CD4-positive, alpha-beta T cell treated with Interleukin-17A for 4 hours (primary cell): ENCODE measurements at regions not wholly inside any gene's neighbourhood (a gene's known extent, or its start where the extent isn't known, plus 50 kb on each side); places are given as distances from the start of the nearest gene placed in this dataset.
A peak's percentile ranks its signal among the peaks of the same experiment; 100 is the strongest.

Experiments
- DNase-seq: peaks from one replicate; pipeline ENCODE4 v3.0.0-alpha.2; 2020; ENCODE audit warnings: mixed read lengths

DNA sequence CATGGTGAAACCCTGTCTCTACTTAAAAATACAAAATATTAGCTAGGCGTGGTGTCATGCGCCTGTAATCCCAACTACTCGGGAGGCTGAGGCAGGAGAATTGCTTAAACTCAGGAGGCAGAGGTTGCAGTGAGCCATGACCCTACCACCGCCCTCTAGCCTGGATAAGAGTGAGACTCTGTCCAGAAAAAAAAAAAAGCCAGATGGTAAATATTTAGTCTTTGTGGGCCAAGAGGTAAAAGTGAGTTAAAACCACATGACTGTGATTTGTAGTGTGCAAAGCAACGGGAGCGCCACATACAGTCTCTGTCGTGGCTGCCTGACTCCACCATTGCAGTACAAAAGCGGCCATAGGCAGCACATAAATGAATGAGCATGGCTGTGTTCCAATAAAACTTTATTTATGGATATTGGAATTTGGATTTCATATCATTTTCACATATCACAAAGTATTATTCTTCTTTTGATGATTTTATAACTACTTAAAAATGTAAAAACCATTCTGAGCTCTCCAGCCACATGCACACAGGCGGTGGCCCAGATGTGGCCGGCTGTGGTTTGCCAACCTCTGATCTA is 51.8 kb upstream of the CASZ1 start:
- no peak for DNase-seq

DNA sequence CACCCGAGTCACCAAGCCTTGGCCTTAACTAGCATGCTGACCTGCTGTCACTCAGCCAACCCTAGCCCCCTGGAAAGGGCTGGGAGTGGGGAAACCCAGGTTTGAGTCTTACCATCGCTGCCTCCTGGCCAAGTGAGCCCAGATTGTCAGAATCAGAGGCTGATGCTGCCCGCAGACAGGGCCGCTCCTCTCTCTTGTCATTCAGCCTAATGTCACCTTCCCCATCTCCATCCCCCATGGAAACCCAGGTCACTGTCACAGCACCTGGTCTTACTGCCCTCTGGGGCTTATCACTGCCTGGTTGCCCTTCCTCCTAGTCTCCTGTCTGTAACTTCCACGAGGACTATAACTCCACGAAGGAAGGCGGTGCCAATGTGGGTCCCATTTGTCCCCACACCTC is 53.6 kb upstream of the CASZ1 start:
- DNase-seq: no peak

DNA sequence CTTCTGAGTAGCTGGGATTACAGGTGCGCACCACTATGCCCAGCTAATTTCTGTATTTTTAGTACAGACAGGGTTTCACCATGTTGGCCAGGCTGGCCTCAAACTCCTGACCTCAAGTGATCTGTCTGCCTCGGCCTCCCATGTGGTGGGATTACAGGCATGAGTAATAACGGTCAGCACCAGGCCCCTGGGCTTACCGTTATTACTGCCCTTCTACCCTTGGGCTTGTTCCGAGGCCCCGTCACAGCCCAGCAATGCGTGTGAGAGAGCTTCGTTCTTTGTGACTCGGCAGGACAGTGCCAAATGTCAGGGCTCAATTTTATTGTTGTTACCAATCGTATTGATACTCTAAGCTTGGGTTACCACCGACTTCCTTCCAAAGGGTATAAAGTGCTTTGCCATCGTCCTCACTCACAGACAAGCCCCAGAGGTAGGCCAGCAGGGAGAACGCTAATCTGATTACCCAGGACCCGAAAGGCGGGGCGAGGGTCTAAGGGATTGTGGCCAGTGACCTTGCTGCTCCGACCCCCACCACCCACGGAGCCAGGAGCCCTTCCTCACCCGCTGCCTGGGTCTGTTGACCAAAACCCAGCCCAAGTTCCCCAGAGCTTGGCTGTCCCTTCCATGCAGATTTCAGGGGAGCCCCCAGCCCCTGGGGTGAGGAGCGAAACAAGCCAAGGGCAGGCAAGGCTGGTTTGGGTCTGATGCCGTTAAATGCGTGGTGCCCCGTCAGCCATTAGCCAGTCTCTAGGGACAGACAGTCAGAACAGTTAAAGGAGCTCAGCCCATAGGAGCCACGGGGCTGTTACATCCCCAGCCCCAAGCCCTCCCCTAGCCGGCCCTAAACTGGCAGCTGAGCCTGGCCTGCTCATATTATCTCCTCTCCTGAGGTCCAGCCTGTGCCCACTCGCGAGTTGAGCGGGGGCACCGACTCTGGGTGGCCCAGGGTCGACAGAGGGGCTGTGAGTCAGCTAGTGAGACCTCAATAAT is 54.9 kb upstream of the CASZ1 start:
- DNase-seq: no peak

DNA sequence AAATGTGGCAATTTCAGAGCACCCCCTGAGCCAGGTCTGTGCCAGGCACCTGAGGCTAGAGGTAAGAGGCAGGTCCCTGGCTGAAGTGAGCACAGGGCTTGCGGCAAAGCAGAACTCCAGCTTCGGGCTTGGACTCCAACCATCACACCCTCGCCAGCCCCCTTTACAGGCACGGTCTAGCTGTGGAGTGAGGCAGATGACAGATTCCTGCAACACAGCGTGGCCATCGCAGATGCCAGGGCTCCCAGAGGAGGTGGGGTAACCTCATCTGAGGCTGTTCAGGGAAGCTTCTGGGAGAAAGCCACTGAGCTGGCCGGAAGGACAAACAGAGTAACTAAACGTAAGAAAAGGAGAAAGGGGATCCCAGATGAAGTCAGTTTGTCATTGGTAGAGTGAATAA is 55.6 kb upstream of the CASZ1 start:
- no peak for DNase-seq

DNA sequence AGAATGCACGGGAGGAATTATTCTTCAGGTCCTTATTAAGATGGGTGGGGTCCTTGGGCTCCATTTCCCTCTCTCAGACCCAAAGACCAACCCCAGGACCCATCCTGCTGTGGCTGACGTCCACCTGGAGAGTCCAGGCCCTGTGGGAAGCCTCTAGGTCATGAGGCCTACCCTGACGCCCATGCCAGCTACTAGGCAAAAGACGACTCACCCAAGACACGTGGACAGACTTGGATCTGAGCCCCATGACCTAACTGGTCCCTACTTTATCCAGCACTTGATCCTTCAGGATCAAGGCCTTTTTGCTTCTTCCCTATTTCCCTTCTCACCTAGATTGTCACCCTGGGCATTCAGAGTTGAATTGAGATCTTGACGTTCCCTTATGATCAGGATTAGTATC is 56.0 kb upstream of the CASZ1 start:
- DNase-seq: no peak

DNA sequence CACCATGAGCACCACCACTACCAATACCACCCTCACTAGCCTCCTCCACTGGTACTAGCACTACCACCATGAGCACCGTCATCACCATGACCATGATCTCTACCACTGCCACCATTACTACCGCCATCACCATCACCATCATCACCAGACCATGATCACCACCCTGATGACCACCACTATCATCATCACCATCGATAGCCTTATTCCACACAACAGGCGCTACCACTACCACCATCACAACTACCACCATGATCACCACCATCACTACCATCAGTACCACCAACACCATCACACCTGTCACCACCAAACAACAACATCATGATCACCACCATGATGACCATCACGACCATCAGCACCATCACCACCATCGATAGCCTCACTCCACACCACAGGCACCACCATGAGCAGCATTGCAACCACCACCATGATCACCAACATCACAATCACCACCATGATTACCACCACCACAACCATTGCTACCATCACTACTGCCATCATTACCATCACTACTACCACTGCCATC is 56.6 kb upstream of the CASZ1 start:
- no peak for DNase-seq

DNA sequence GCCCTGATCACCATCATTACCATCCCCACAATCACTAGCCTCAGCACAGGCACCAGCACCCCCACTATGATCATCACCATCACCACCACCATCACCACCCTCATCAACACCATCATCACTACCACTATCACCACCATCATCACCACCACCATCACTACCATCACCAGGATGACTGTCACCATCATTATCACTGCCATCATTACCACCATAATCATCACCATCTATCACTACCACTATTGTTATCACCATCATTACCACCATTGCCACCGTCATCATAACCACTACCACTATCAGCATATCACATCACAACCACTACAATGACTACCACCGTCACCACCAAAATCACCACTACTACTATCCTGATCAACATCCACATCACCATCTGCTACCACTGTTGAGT is 57.3 kb upstream of the CASZ1 start:
- DNase-seq: no peak

DNA sequence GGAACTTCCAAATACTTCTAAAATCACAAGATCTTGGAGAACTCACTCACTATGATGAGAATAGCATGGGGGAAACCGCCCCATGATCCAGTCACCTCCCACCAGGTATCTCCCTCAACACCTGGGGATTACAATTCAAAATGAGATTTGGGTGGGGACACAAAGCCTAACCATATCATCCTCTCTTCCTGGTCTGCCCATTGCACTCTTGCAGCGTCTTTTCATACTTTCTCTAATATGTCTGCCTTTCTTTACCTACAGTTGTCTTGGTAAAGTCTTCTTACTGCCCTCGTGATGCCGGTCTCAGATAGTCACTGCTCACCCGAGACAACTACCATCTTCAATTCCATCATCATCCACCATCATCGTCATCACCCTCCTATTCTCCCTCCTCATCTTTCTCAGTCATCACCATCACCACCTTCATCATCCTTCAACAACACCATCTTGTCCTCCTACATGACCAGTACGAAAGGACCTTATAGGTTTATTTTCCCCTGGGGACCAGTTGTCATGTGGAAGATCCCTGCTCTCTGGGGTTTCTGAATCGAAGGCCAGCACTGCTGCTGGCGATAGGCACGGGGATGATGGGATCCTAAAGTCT is 58.5 kb upstream of the CASZ1 start:
- DNase-seq: no peak

DNA sequence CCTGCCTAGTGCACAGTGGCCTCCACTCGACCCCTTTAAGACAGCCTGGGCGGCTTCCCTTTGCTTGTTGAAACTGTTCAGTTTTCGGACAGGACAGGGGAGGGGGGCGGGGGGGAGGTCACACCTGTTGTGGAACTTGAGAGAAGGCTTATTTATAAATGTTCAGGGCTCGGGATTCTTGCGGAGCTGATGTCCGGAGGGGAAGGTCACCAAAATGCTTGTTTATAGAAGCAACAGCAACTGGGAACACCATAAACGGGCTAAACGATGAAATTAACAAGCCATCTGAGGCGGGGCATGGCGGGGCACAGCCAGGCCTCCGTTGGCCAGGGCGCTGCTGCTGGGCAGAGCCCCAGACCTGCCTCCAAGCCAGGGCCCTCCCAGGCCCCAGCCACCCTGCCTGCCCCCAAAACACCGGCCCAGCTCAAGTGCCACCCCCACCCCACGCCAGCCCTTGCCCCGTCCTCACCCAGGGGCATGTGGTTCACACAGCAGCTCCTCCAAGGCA is 59.8 kb upstream of the CASZ1 start:
- no peak for DNase-seq

DNA sequence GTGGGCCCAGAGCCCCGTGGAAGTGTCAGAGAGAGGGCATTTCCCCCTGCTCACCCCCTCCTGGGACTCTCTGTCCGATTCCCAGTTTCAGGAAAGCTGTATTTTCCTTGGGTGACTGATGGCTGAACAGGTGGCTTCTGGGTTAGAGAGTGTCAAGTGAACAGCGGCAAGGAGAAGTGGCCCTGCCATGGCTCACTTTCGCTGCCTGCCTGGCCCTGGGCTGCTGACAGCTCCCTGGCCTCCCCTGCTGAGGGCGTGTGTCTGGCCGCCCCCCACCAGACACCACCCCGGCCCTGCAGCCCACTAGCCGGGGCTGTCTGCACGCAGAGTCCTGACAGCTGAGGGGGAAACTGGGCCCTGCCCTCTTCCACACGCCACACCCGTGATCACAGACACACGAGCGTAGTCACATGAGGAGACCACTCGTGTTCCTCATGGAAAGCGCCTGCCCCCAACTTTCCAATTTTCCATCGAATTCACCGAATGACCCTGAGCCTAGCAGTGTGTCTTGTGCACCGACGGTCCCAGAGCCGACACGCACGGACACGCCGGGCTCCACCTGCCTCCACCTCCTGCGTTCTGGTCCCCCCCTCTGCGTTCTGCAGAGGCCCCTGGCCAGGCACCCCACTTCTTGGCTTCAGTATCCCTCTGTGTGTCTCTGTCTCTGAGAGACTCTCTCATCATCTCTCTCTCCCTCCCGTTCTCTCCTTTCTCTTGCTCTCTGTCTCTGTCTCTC is 60.6 kb upstream of the CASZ1 start:
- no peak for DNase-seq

DNA sequence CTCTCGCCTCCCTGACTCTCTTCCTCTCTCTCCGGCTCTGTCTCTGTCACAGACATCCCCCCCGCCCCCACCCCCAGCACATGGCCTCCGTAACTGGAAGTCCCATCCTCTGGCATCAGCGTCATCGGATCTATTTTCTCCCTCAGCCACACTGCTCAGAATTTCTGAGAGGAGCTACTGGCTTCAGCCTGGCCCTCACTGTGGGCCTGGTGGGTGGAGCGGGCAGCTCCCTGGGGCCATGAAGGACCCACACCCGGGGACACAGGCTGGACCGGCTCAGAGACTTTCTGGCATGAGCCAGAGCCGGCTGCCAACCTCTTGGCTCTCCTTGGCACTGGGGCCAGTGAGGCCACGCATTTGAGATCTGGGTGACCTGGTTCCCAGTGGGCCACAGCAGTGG is 61.2 kb upstream of the CASZ1 start:
- no peak for DNase-seq

DNA sequence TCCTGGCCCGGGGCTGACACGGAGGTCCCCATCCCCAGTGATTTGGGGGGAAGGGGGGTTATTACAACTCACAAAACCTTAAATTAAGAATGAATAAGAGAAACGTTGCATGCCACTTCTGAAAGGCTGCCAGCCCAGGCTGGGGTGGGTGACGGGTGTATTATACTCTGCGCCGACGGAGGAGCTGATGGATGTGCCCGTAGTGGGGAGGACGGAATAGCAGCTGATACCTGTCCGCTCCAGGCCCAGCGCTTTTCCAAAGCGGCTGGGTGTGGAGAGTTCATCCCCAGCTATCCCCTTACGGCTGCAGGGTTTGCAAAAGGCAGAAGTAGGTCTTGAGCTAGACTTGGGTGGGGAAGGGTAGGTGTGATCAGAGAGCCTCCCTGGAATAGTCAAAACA is 63.8 kb upstream of the CASZ1 start:
- no peak for DNase-seq

DNA sequence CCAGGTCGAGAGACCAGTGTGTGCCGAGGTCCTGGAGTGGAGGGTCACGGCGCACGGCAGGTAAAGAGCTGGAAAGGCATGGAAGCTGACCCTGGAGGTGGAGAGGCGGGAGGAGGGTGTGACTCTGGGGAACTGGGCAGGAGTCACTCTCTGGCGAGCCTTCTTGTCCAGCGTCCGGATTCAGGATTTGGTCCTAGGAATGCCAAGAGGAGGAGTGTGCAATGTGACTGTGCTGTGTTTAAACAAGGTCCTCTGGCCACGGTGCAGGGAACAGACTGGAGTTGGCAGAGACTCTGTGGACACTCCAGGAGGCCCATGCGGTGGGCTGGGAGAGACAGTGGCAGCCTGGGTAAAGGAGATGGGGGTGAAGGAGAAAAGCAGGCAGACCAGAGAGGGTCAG is 64.2 kb upstream of the CASZ1 start:
- DNase-seq: no peak

DNA sequence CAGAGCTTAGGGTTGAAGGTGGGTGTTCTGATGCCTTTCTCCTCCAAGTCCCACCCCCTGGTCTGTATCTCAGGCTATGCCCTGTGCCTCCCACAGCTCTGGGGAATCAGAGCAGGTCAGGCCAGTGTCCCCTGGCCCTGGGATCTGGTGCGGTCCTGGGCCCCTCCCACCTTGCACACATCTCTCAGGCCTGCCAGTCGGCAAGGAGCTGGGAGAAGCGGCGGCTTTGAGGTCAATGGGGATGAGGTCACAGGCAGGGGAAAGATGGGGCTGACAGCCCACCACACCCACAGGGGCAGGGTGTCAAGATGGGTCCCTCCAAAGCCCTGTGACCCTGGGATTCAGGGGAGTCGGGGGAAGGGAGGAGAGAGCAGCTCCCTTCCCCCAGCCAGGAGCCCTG is 65.4 kb upstream of the CASZ1 start:
- no peak for DNase-seq

DNA sequence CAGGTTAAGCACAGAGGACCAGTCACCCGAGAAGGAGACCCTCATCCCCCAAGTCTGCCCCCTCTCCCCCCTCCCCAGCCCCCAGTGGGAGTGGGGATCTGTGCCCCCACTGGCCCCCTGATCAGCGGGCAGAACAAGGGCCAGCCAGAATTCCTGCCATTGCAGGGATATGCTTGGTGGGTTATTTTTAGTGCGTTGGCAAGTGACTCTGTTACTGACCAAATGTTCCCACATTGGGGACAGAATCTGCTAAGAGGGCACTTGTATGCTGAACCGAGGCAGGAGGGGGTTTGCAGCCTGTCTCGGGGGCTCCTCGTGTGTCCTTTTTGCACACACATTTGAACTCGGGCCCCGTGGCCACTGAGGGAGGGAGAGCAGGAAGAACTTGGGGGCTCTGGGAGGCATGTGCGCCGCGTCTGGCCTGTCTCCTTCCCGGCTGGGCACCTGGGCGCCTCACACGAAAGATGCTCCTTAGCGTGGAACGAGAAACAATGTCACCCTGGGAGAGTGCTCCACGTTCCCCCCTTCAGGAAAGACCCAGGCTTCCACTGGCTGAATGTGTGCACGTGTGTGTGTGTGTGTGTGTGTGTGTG is 66.4 kb upstream of the CASZ1 start:
- no peak for DNase-seq

DNA sequence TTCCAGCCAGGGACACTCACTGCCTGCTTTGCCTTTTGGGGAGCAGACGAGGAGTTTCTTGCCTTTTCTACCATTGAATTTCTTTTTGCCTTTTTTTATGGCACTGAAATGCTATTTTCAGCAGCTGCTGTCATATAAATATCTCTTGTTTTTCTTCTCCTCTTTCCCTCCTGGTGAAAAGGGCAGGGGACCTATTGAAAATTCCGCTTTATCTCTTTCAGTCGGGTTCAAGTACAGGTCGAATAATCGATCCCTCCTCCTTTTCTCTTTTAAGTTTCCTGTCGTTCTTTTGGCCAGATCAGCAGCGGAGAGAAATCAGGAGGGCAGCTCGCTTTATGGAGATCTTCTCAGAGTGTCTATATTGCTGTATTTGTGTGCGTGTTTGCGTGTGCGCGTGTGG is 67.4 kb upstream of the CASZ1 start:
- no peak for DNase-seq

DNA sequence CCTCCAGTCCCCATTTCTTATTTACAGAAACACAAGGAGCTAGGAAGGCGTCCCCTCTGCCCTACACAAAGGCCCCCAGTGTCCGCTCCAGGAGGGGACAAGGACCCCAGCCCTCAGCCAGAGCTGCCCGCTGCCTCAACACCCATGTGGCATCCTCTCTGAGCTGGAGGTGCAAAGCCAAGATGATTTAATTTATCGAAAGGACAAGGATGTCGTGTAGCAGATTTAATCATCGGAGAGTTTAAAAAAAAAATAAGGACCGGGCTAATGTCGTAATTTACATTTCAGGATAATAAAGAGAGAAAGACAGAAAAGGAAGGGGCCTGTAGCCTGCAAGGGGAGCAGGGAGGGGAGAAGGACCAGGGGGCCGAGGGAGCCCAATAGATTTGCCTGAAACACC is 68.3 kb upstream of the CASZ1 start:
- DNase-seq: no peak

DNA sequence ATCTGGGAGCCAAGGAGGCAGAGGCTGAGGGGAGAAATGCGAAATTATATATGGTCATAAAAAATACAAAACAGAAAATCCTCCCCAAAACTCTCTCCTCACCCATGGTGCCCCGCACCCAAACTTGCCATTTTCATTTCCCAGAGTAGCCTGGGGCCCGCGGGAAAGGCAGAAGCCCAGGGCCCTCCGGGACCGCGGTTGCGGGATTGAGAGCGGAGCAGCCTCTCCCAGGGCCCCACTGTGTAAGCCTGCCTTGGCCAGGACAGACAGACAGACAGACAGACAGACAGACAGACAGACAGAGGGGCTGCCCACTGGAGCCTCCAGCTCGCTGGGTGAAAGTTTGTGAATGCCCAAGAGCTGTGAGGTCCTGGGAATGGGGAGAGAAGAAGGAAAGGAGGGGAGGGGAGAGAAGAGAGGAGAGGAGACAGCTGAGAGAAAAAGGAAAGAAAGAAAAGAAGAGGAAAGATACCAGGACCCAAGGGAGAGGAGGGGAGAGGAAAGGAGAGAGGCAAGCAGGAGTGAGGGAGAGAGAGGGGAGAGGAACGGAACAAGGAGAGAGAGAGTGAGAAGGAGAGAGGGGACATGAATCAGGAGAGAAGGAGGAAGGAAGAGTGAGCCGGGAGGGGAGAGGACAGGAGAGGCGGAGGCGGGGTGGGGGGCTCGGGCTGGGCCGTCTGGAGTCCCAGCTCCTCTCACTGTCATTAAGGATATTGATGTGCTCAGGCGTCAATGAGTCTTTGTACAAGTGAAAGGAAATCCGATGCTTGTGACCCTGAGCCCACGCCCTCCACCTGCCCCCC is 69.3 kb upstream of the CASZ1 start:
- no peak for DNase-seq

DNA sequence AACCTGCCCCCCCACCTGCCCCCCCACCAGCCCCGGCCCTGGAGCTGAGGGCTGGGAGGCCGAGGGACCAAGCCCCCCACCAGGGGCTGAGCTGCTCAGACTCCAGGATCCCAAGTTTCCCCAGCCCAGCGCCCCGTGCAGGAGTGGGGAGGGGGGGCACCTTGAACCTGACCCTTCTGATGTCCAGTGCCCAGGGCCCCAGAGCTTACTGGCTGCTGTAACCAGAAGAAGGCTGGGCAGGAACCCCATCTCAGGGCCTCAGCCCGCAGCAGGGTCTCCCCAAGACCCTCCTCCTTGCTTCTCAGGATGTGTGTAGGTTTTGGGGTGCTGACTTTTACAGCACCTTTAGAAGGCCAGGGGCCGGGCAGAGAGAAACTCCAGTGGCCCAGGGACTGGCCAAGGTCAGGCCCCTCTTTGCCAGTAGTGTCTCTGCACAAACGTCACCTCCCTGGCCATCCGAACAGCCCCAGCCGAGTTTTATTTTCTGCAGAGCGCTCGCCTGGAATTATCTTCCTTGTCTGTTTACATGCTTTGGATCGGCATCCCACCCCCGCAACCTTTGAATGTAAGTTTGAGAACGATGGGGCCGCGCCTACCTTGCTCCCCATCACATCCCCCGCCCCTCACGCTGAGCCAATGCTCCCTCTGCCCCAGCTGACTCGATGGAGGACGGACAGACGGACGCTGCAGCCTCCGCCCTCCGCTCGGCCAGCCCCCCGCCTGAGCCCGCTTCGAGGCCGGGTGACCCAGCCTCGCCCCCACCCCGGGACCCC is 70.1 kb upstream of the CASZ1 start:
- peak; percentile 38 for DNase-seq

DNA sequence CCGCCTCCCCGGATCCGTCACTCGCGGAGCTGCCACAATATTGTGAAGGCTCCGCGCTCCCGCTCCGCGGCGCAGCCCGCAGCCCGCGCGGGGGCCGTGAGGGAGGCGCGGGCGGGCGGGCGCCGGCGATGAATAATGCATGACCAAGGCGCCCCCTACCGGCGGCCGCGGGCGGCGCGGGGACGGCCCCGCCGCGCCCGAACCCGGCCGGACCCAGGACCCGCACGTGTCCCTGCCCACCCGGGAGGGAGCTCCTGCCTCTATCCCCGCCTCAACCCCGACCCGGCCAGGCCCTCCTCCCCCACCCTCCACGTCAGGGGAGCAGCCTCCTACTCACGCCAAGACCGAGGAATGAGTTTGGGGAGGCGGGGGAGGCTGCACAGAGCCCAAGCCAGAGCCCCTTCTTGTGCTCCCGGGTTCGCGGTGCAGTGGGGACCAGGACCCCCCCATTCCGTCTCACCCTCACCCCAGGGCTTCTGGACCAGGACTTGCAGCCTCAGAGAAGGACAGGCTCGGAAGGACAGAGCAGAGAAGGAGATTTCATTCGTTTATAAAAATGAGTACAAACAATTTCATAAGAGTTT is 70.8 kb upstream of the CASZ1 start:
- DNase-seq: peak; percentile 77
